Endodermal cell (in vitro differentiated cells): ENCODE measurements at regions not wholly inside any gene's neighbourhood (a gene's known extent, or its start where the extent isn't known, plus 50 kb on each side); places are given as distances from the start of the nearest gene placed in this dataset.

ENCODE experiments used
- DNase-seq: peaks from one replicate; pipeline ENCODE4 v3.0.0-alpha.2; 2017
- H3K27ac ChIP-seq: 2 replicates; pipeline ENCODE4 v1.5.1; 2013; ENCODE audit warnings: mild to moderate bottlenecking, low read depth, low read length, moderate library complexity
- H3K27me3 ChIP-seq: 2 replicates; pipeline ENCODE4 v1.6.1; 2013; ENCODE audit warnings: mild to moderate bottlenecking, low read length, moderate library complexity; ENCODE audit not compliant: insufficient read depth, control insufficient read depth, poor library complexity, severe bottlenecking
- H3K36me3 ChIP-seq: 2 replicates; pipeline ENCODE4 v1.7.0; 2013; ENCODE audit warnings: mild to moderate bottlenecking, low read length, moderate library complexity; ENCODE audit not compliant: control insufficient read depth, insufficient read depth
- H3K4me1 ChIP-seq: one replicate; pipeline ENCODE4 v1.7.0; 2013; ENCODE audit warnings: low read length; ENCODE audit not compliant: control insufficient read depth, insufficient read depth
- H3K4me3 ChIP-seq: 2 replicates; pipeline ENCODE4 v1.5.1; 2013; ENCODE audit warnings: mild to moderate bottlenecking, low read length, moderate library complexity
- H3K9ac ChIP-seq: 2 replicates; pipeline ENCODE4 v1.6.1; 2013; ENCODE audit warnings: mild to moderate bottlenecking, low read length, moderate library complexity; ENCODE audit not compliant: poor library complexity, severe bottlenecking; ENCODE audit errors: extremely low read depth
- H3K9me3 ChIP-seq: 2 replicates; pipeline ENCODE4 v1.6.1; 2013; ENCODE audit warnings: mild to moderate bottlenecking, low read length, moderate library complexity; ENCODE audit not compliant: control insufficient read depth
- H3K27ac Mint-ChIP-seq: 2 replicates; pipeline ENCODE4 v1.8.0; 2020; ENCODE audit warnings: mixed read lengths
- H3K27me3 Mint-ChIP-seq: 2 replicates; pipeline ENCODE4 v1.8.0; 2021; ENCODE audit warnings: mild to moderate bottlenecking, mixed read lengths; ENCODE audit not compliant: insufficient read depth
- H3K36me3 Mint-ChIP-seq: 2 replicates; pipeline ENCODE4 v1.8.0; 2020; ENCODE audit warnings: low read depth, mixed read lengths
- H3K4me1 Mint-ChIP-seq: 2 replicates; pipeline ENCODE4 v1.8.0; 2020; ENCODE audit warnings: mixed read lengths
- H3K4me3 Mint-ChIP-seq: 2 replicates; pipeline ENCODE4 v1.8.0; 2020; ENCODE audit warnings: mild to moderate bottlenecking, moderate library complexity, mixed read lengths
- H3K9me3 Mint-ChIP-seq: 2 replicates; pipeline ENCODE4 v1.8.0; 2020; ENCODE audit warnings: mild to moderate bottlenecking, mixed read lengths
- CTCF ChIP-seq: fragments of 200-600 bp; sonication (generic); conservative IDR thresholded peaks from 2 replicates; pipeline ENCODE4 v1.5.0; 2021; ENCODE audit warnings: antibody characterized with exemption, mild to moderate bottlenecking
- WGBS, 2 experiments: methylation state at CpG; one replicate each; pipeline versions ENCODE4 v1.1.5 to v1.1.7; 2013; ENCODE audit warnings: missing lambda C conversion rate in 2 of 2, mixed read lengths in 1 of 2; ENCODE audit not compliant: insufficient coverage in 1 of 2, insufficient read length in 1 of 2; 5-methylcytosine and 5-hydroxymethylcytosine counted together

GRCh38 chr11:33982661-33983060, 68.9 kb upstream of the CAPRIN1 start:
- Histone ChIP-seq H3K4me3 (no peak overlapping the region), H3K27ac (no peak overlapping the region), H3K4me1 (no peaks in the 10 kb centered on the region), H3K27me3 (no peaks in the 10 kb centered on the region), H3K9me3 (peaks cover 8% of the 10 kb centered on the region), H3K9ac (no peak overlapping the region), H3K36me3 (no peaks in the 10 kb centered on the region)
- Mint-ChIP-seq H3K4me1 (peaks cover 3% of the 10 kb centered on the region), H3K27me3 (peaks cover 9% of the 10 kb centered on the region), H3K27ac (no peak overlapping the region), H3K36me3 (no peaks in the 10 kb centered on the region), H3K9me3 (peaks cover 14% of the 10 kb centered on the region), H3K4me3 (no peak overlapping the region)
- DNase-seq, result no peak
- TF ChIP-seq CTCF, result no peak

- peaks cover 8% of the 10 kb centered on the region for H3K9me3 ChIP-seq
- Mint-ChIP-seq H3K9me3 (peaks cover 9% of the 10 kb centered on the region), H3K27ac (no peak overlapping the region), H3K4me3 (no peak overlapping the region), H3K4me1 (no peaks in the 10 kb centered on the region), H3K27me3 (peaks cover 9% of the 10 kb centered on the region), H3K36me3 (no peaks in the 10 kb centered on the region)
- no peak overlapping the region for H3K9ac ChIP-seq
- H3K27ac ChIP-seq, result no peak overlapping the region
- no peaks in the 10 kb centered on the region for H3K4me1 ChIP-seq
- no peak overlapping the region for H3K4me3 ChIP-seq
- DNase-seq, result no peak
- TF ChIP-seq CTCF, result no peak
- WGBS, 2 experiments, result 89 to 94% methylated on average over 1 to 3 of the region's 3 CpGs
- no peaks in the 10 kb centered on the region for H3K27me3 ChIP-seq
- no peaks in the 10 kb centered on the region for H3K36me3 ChIP-seq
These were observed 70.6 kb upstream of the CAPRIN1 start for GRCh38 chr11:33980897-33981296.

DNA sequence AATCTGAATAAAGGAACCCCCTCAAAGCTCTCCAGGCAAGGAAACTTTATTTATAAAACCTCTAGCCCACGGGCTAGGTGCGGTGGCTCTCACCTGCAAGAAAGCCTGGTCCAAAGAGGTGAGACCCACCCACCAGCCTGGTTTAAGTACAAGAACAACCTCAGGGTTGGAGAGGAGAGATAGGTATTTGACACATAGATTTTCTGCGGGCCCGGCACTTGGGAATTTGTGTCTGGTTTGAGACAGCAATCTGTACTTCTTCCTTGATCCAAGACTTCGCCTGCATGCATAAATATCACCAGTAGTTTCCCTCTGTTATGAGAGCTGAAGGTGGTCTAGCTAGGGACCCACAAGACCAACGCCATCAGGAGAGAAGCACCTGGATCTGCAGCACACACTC, 73.2 kb upstream of the CAPRIN1 start:
- Mint-ChIP-seq H3K4me3 (no peak overlapping the region), H3K27ac (no peak overlapping the region), H3K9me3 (no peaks in the 10 kb centered on the region), H3K27me3 (peaks cover 9% of the 10 kb centered on the region), H3K4me1 (no peaks in the 10 kb centered on the region), H3K36me3 (no peaks in the 10 kb centered on the region)
- DNase-seq, result no peak
- H3K4me1 ChIP-seq, result no peaks in the 10 kb centered on the region
- TF ChIP-seq CTCF, result no peak
- H3K36me3 ChIP-seq, result no peaks in the 10 kb centered on the region
- no peaks in the 10 kb centered on the region for H3K9me3 ChIP-seq
- no peak overlapping the region for H3K9ac ChIP-seq
- H3K27ac ChIP-seq, result no peak overlapping the region
- no peak overlapping the region for H3K4me3 ChIP-seq
- no peaks in the 10 kb centered on the region for H3K27me3 ChIP-seq
- 94 to 95% methylated on average over 4 to 6 of the region's 6 CpGs for WGBS, 2 experiments
